ENCODE measurements at regions not wholly inside any gene's neighbourhood (a gene's known extent, or its start where the extent isn't known, plus 50 kb on each side); places are given as distances from the start of the nearest gene placed in this dataset.

- TF ChIP-seq CTCF (IDR thresholded peaks at IDR 0.05; ENCODE audit: insufficient read depth, low read length, poor library complexity, severe bottlenecking) = no peak
- Histone ChIP-seq H3K36me3 (ENCODE audit: control insufficient read depth, insufficient read depth, low read length) (no peaks in the 10 kb centered on the region), H3K27me3 (replicated peaks; ENCODE audit: control insufficient read depth, insufficient read depth, low read length) (no peaks in the 10 kb centered on the region), H3K4me3 (replicated peaks; ENCODE audit: low read depth, low read length) (no peak overlapping the region)
- DNase-seq (ENCODE audit: extremely low read depth, insufficient read length) = no peak
Observed at GRCh38 chr7:20839196-20839735, 52.6 kb upstream of the SP8 start.

- H3K36me3 ChIP-seq (ENCODE audit: control insufficient read depth, insufficient read depth, low read length) = no peaks in the 10 kb centered on the region
- TF ChIP-seq CTCF (IDR thresholded peaks at IDR 0.05; ENCODE audit: insufficient read depth, low read length, poor library complexity, severe bottlenecking) = no peak
- DNase-seq (ENCODE audit: extremely low read depth, insufficient read length) = no peak
- H3K27me3 ChIP-seq (replicated peaks; ENCODE audit: control insufficient read depth, insufficient read depth, low read length) = no peaks in the 10 kb centered on the region
- H3K4me3 ChIP-seq (replicated peaks; ENCODE audit: low read depth, low read length) = no peak overlapping the region
Observed at GRCh38 chr7:20839987-20840386, 53.3 kb upstream of the SP8 start.

- Histone ChIP-seq H3K27me3 (replicated peaks; ENCODE audit: control insufficient read depth, insufficient read depth, low read length) (no peaks in the 10 kb centered on the region), H3K4me3 (replicated peaks; ENCODE audit: low read depth, low read length) (no peak overlapping the region), H3K36me3 (ENCODE audit: control insufficient read depth, insufficient read depth, low read length) (no peaks in the 10 kb centered on the region)
- no peak for DNase-seq (ENCODE audit: extremely low read depth, insufficient read length)
- TF ChIP-seq CTCF (IDR thresholded peaks at IDR 0.05; ENCODE audit: insufficient read depth, low read length, poor library complexity, severe bottlenecking) = no peak
Observed at GRCh38 chr7:20846791-20847190, 60.1 kb upstream of the SP8 start.

GRCh38 chr7:20858951-20859350 lies 72.3 kb upstream of the SP8 start:
- DNase-seq (ENCODE audit: extremely low read depth, insufficient read length) = no peak
- no peaks in the 10 kb centered on the region for H3K27me3 ChIP-seq (replicated peaks; ENCODE audit: control insufficient read depth, insufficient read depth, low read length)
- H3K36me3 ChIP-seq (ENCODE audit: control insufficient read depth, insufficient read depth, low read length) = no peaks in the 10 kb centered on the region
- TF ChIP-seq CTCF (IDR thresholded peaks at IDR 0.05; ENCODE audit: insufficient read depth, low read length, poor library complexity, severe bottlenecking) = no peak
- H3K4me3 ChIP-seq (replicated peaks; ENCODE audit: low read depth, low read length) = no peak overlapping the region

GRCh38 chr7:20861468-20861867 lies 74.8 kb upstream of the SP8 start:
- no peaks in the 10 kb centered on the region for H3K27me3 ChIP-seq (replicated peaks; ENCODE audit: control insufficient read depth, insufficient read depth, low read length)
- no peak overlapping the region for H3K4me3 ChIP-seq (replicated peaks; ENCODE audit: low read depth, low read length)
- no peak for TF ChIP-seq CTCF (IDR thresholded peaks at IDR 0.05; ENCODE audit: insufficient read depth, low read length, poor library complexity, severe bottlenecking)
- no peaks in the 10 kb centered on the region for H3K36me3 ChIP-seq (ENCODE audit: control insufficient read depth, insufficient read depth, low read length)
- DNase-seq (ENCODE audit: extremely low read depth, insufficient read length) = no peak

GRCh38 chr7:20862554-20862953 lies 75.9 kb upstream of the SP8 start:
- TF ChIP-seq CTCF (IDR thresholded peaks at IDR 0.05; ENCODE audit: insufficient read depth, low read length, poor library complexity, severe bottlenecking) = no peak
- no peaks in the 10 kb centered on the region for H3K36me3 ChIP-seq (ENCODE audit: control insufficient read depth, insufficient read depth, low read length)
- no peaks in the 10 kb centered on the region for H3K27me3 ChIP-seq (replicated peaks; ENCODE audit: control insufficient read depth, insufficient read depth, low read length)

More at GRCh38 chr7:20862554-20862953, 75.9 kb upstream of the SP8 start:
- no peak overlapping the region for H3K4me3 ChIP-seq (replicated peaks; ENCODE audit: low read depth, low read length)
- no peak for DNase-seq (ENCODE audit: extremely low read depth, insufficient read length)
